HG03175 (cell line): ENCODE measurements at regions not wholly inside any gene's neighbourhood (a gene's known extent, or its start where the extent isn't known, plus 50 kb on each side); places are given as distances from the start of the nearest gene placed in this dataset.
"Not testable (repeated sequence)": the region's sequence is repeated elsewhere in the genome, so short reads cannot be mapped to it uniquely, and the experiment has no call there.

ENCODE experiments used
- ATAC-seq: cut with Tn5 transposase; IDR thresholded peaks from one replicate; pipeline ENCODE4 v1.9.1; 2021; ENCODE audit warnings: mild to moderate bottlenecking, moderate library complexity; ENCODE audit not compliant: unreplicated experiment

DNA sequence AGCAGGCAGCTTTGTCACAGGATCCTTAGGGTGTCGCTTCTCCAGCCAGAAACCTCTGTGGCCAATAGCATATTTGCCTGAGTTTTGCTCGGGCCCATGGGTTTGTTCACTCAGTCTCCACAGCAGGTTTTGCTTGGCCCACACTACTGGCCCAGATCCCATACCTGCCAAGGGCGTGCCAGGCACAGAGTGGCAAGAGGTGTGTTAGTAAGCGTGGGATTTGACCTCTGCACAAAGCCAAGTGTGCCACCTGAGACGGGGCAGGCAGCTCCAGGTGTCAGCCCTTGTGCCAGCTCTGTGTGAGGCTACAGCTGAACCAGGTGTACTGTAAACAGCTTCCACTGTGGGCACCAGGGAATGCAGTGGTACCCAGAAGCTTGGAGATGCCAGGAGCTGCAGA lies 2003.0 kb downstream of the C4orf33 start:
- ATAC-seq = no peak

GRCh38 chr4:131113273-131113672 lies 2017.3 kb downstream of the C4orf33 start:
- no peak for ATAC-seq

DNA sequence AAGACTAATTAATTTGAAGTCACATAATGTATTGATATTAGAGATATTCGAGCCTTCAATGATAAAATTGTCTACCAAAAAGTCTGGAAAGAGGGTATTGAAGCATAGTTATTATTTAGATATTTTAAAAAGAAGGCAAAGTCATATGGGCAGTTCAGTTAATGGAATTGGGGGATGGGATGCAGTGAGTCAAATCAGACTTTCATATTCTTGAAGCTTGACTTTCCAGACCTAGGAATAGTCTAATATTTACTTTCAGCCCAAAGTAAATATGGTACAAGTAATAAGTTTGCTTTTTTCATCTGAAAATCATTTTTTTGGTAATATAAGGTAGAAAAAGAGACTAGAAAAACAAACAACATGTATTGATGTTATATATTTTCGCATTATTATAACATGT lies 2017.8 kb downstream of the C4orf33 start:
- ATAC-seq = no peak

DNA sequence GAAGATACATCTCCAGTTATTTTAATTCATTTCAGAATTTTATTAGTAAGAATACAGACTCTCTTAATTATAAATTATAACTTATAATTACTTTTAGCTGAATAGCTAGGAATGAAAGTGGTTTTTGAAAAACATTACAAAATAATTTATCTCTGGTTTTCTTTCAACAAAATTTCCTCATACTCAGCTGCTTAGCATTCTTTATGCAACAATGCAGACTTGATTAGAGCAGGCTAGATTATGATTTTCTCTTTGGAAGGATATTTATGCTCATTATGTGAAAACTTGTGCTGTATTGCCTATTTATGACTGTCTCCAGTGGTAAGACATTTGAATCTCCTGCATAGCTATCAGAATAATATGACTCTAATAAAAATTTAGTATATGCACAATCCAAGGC lies 2023.7 kb downstream of the C4orf33 start:
- no peak for ATAC-seq

DNA sequence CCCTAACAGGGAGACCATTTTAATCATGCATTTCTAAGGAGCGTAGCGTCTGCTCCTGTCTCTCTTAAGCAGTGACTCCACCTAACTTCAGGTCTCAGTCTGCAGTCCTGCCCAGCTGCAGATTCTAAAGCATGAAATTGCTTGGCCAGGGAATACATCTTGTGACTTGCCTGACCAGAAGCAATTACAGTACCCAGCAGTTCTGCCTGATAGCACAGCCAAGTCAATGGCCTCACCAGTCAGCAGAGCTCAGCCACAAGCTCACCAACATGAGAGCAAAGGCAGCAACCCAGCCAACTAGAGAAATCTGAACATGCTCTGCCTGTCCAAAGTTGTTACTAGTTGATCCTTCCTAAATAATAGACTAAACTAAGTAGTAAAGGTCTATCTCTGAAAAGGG lies 2011.9 kb upstream of the PCDH10 start:
- ATAC-seq = no peak

GRCh38 chr4:131159261-131159660 lies 1989.8 kb upstream of the PCDH10 start:
- ATAC-seq = no peak

GRCh38 chr4:131192318-131192717 lies 1956.8 kb upstream of the PCDH10 start:
- no peak for ATAC-seq

DNA sequence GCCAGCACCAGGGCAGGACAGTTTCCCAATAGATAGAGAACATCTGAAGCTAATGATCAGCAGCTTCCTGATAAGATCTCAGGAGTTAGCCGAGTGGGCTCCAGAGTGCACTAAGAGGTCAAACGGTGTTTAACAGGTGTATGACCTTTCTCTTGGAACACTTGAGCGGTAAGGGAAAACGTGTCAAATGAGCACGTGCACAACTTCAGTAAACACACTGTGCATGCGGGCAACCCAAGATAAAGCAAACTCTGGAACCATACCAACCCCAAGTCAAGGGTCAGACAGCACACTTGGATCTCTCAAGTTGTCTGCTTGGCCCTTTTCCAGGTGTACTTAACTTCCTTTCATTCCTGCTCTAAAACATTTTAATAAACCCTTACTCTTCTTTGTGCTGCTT lies 1941.5 kb upstream of the PCDH10 start:
- no peak for ATAC-seq

DNA sequence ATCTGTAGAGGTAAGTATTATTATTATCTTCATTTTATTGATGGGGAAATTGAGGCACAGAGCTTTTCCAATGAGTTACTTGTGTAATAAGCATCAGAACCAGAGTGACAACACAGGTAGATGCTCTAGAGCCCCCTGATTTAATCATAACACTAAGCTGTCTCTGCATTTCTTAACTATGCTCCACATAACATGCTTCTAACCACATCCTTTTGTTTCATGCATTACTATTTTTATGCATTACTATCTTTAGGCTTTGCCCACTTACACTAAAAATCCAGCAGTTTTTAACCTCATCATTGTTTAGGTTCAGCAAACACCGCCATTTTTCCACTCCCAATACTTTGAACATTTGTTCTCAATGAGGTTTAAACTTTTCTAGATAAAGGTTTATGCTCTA lies 1900.8 kb upstream of the PCDH10 start:
- no peak for ATAC-seq

DNA sequence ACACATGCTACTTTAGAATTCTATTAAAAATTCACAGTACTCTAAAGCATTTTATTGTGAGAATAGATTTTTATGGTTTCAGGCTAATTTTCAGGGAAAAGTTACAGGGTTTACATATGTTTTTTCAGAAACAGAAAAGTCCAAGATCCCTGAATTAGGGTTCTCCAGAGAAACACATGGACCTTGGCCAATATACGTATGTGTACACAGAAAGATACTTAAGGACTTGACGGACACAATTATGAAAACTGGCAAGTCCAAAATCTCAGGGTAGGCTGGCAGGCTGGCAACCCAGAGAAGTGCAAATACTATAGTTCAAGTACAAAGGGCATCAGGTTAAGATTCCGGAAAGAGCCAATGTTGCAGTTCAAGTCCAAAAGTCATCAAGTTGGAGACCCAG lies 1897.8 kb upstream of the PCDH10 start:
- ATAC-seq = no peak

DNA sequence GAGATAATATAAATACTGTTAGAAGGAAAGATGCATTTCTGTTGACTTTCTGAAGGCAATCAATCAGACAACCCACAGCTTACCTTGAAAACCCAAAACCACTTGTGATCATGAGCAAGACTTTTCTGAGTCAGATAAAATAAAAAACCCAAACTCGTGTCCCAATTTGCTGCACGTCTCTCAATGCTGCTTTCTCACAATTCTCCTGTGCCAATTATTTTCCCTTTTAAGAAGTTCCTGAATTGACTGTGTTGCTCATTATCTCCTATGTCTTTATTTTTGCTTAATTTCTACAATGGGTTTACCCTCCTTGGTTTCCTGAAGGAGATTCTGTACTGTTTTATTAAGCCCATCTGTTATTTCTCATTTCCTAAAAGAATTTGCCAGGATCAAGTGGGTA lies 1891.9 kb upstream of the PCDH10 start:
- no peak for ATAC-seq

DNA sequence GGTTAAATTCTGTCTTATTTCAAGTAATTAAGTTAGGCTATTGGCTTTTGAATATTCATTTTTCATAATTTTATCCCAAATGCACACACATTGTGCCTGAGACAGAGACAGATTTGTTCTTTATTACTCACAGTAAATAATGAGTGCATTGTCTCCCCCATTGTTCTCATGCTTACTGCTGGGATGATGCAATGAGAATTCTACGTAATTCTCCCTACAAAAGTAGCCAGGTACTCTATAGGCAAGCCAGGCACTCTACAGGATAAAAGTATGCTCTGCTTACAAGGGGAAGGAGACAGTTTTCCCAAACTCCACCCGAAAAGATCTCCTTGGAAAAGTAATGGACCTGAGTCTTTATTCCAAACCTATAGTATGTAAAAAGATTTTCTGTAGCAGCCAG lies 1890.7 kb upstream of the PCDH10 start:
- no peak for ATAC-seq

DNA sequence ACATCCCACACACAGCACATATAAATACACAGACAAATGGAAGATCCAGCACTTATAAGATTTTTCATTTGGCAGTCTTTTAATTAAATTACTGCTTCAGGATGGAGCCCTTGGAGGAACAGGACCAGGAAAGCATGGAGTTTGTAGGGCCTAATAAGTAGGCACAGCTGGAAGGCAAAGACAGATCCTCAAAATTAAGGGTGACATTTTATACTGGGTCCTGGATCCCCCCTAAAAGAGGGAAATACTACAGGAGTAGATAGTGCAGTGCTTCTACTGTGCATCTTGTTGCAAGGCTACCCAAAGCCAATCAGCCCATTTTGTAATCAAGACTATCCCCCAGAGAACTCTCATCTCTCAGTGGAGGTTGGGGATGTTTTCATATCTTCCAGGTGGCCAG lies 1860.7 kb upstream of the PCDH10 start:
- ATAC-seq = no peak

- ATAC-seq = no peak
Measured at GRCh38 chr4:131296192-131296591, 1852.9 kb upstream of the PCDH10 start.

DNA sequence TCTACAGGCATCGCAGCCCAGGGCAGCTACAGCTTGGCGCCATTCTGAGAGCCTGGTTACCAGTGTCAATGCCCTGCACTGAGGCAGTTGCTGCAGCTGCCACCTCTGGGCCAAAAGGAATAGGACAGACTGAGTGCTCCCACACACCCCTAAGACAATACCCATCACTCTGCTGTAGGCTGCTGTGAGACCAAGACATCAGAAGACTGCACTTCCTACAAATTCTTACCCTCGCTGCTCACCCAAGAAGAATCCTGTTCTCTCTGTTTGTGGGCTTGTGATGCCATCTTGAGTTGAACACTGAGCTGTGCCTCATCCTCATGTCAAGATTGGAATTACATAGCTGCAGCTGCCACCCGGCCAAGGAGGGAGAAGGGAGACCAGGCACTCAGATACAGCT lies 1847.0 kb upstream of the PCDH10 start:
- ATAC-seq = no peak

GRCh38 chr4:131304686-131305085 lies 1844.4 kb upstream of the PCDH10 start:
- ATAC-seq = no peak

GRCh38 chr4:131309628-131310027 lies 1839.5 kb upstream of the PCDH10 start:
- ATAC-seq = no peak

DNA sequence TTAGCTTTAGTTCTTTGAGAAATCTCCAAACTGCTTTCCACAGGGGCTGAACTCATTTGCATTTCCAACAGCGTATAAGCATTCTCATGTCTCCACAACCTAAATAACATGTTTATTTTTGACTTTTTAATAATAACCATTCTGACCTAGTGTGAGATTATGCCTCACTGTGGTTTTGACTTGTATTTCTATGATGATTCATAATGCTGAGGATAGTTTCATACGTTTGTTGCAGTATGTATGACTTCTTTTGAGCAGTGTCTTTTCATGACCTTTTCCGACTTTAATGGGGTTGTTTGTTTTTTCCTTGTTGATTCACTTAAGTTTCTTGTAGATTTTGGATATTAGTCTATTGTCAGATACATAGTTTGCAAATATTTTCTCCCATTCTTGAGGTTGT lies 1833.0 kb upstream of the PCDH10 start:
- ATAC-seq = no peak

DNA sequence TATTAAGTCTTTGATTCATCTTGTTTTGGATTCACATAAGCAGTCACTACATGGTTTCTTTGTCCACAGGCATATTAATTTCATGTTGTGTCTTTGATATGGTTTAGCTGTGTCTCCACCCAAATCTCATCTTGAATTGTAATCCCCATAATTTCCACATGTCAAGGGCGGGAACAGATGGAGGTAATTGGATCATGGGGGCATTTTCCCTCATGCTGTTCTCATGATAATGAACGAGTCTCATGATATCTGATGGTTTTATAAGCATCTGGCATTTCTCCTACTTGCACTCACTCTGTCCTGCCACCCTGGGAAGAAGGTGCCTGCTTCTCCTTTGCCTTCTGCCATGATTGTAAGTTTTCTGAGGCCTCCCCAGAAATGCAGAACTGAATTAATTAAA lies 1811.2 kb upstream of the PCDH10 start:
- ATAC-seq = no peak

- no peak for ATAC-seq
Measured at GRCh38 chr4:131339137-131339536, 1810.0 kb upstream of the PCDH10 start.

- ATAC-seq = no peak
Measured at GRCh38 chr4:131344761-131345160, 1804.3 kb upstream of the PCDH10 start.

GRCh38 chr4:131347816-131348215 lies 1801.3 kb upstream of the PCDH10 start:
- ATAC-seq = no peak

DNA sequence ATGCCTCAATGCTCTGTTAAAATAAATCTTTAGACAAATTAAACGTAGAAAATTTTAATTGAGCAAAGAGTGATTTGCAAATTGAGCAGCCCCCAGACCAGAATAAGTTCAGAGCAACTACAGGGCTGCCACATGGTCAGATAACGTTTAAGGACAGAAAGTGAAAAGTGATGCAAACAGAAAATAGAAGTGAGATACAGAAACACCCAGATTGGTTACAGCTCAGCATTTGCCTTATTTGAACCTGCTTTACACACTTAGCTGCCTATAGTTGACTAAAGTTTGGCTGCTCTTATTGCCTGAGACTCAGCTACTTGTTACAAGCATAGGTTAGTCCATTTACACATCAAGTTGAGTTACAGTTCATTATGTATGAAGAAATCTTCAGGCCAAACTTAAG lies 1800.8 kb upstream of the PCDH10 start:
- ATAC-seq = no peak

- not testable (repeated sequence) for ATAC-seq
Measured at GRCh38 chr4:131352371-131352770, 1796.7 kb upstream of the PCDH10 start.
